CD4-positive, alpha-beta T cell treated with Interleukin-2 at 100 ng/mL for 4 hours (primary cell): ENCODE measurements at regions not wholly inside any gene's neighbourhood (a gene's known extent, or its start where the extent isn't known, plus 50 kb on each side); places are given as distances from the start of the nearest gene placed in this dataset.

Experiments used
- DNase-seq: peaks from one replicate; pipeline ENCODE4 v3.0.0-alpha.2; 2020; ENCODE audit warnings: low spot score

DNA sequence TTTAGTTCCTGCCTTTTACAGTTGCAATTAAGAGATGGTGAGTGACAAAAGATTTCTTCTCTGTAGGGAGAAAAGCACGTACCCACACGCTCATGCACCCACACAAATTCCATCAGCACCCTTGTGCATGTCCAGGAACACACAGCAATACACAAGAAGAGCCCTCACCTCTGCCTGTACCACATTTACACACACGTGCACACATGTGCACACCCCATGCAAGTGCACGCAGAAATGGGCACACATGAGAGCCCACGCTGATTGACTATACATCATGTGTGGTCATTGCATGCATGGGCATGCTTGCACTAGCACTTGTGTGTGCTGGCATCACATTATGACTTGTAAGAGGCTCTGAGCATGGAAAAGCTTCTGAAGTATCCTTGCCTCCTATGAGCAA lies 70.5 kb downstream of the SERPINA3 start:
- no peak for DNase-seq

DNA sequence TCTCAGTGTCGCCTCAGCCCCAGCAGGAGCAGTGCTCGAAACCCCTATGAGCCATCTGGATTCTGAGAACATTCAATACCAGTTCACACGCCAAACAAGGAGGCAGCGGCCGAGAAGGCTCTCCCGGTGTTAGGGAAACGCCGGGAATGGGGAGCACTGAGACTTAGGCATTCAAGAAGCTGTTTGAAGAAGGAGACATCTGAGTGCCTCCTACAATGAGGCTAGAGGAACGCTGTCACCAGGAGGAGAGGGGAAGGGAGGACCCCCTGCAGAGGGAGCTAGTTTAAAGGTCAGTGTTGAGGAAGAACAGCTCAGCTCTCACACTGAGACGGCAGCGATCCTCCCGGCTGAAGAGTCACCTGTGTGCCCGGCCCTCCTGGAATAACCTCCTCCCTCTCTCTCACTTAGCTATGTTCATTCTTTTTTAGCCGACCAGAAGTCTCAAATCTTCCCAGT lies 69.9 kb downstream of the SERPINA3 start:
- no peak for DNase-seq

DNA sequence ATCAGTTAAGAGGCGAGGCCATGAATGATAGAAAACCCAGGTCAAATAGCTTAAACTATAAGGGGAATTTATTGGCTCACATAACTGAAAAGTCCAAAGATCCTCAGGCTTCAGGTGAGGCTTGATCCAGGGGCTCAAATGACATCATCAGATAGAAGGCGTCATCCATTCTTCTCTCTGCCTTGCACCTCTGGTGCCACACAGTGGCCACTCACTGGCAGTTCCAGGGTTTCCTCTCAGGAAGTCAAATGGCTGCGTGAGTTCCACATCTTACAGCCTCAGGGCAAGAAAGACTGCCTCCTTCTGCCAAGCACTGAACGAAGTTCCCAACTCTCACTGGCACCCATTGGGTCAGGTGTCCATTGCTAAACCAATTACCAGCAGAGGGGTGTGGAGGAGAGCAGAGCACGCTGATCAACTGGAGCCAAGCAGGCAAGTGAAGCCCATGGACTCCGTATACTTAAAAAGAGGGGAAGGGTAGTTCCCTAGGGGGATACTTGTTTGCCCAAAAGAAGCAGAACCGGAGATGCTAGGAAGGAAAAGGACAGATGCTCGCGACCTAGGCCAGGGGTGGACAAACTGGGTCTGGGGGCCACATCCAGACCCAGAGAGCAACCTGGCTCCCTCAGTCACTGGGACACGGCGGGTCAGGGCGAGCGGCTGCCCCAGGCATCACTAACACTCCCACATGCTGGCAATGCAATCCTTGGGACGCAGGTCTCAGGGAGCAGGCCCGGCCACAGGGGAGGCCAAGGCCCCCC lies 69.3 kb downstream of the SERPINA3 start:
- no peak for DNase-seq

DNA sequence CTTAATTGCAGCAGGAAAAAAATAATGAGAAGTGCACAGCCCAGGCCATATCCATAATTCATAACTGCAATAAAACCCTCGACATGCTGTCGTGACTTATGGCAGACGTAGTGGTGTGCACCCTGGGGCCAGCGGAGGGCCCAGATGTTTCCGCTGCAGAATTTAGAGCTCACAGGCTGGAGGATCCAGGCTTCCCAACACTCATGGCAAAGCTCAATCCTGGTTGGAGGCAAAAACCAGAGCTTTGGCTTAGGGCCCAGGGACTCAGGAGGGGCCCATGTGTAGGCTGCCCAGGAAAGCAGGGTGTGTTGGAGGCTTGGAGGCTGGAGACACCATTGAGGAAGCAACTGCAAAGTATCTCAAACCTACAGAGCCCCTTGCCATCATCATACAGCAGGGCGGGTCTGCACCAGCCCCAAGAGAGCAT lies 68.7 kb downstream of the SERPINA3 start:
- DNase-seq, result no peak

- DNase-seq, result no peak
Observed at GRCh38 chr14:94679937-94680861, 68.0 kb downstream of the SERPINA3 start.

DNA sequence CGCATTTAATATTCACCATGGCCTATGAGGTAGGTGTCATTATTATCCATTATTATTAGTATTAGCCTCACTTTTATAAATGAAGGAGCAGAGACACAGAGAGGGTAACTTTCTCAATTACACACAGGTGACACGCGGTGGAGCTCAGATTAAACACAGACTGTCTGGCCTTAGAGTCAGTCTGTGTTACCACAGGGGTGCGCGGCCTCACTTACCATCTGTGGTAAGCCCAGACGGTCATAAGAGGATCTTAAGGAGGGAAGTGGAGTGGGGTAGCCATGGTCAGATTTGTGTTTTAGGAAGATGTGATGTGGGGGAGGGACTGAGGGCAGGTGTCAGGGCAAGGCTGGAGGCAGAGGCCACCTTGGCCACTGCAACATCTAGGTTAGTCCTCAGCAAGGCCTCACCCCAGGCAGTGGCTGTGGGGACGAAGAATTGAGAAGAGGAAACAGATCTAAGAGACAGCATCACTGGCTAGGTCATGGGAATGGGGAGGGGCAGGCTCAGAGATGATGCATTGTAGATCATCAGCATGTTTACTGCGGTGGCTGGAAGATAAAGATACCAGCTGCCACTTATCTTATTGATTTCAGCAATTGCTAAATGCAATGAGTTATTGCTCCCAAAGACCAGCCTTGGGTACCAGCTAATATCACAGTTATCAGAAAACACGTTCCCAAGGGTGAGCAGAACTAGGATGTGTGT lies 67.1 kb downstream of the SERPINA3 start:
- no peak for DNase-seq

GRCh38 chr14:94677747-94678146 lies 65.6 kb downstream of the SERPINA3 start:
- DNase-seq, result no peak

- DNase-seq, result no peak
Observed at GRCh38 chr14:94677213-94677612, 65.0 kb downstream of the SERPINA3 start.

DNA sequence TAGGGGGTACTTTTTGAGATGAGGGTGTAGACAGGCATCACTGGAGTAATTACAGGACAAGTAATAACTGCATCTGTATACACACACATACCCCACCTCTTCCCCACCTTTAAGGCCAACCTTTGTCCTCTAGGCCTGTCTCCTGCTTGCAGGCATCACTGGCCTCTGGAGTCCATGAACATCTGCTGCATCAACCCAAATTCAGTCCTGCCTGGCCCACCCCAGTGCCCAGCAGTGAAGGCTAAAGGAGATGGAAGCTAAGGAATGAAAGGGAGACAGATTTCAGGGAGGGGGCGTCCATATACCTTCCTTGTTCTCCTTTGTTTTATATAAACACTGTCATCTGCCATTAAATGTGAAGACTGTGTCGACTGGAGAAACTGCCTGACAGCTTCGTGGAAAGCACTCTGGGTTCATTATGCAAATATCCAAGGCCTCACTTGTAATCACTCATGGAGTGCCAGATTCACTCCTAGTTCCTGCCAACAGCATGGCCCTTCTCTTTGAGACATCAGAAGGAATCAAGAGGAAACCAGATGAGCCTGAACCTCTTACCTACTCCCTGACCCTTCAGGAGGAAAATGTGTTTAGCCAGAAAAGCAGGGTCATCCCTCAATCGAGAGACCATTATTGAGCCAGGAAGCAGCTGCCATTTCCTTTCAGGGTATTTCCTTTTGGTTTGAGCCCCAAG lies 64.4 kb downstream of the SERPINA3 start:
- DNase-seq, result no peak

DNA sequence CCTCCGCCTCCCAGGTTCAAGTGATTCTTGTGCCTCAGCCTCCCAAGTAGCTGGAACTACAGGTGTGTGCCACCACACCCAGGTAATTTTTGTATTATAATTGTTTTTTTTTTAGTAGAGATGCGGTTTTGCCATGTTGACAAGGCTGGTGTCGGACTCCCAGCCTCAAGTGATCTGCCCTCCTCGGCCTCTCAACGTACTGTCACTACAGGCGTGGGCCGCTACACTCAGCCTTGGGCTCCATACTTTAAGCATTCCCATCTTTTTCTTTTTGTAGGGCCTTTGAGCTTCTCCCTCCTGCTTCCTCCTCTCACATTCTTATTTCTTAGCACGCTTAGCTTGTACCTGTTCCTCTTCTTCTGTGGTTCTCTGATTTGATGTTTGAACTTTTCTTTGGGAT lies 62.8 kb downstream of the SERPINA3 start:
- no peak for DNase-seq

GRCh38 chr14:94673781-94674231 lies 61.6 kb downstream of the SERPINA3 start:
- DNase-seq, result no peak
